DMS153 (cell line): ENCODE measurements at regions not wholly inside any gene's neighbourhood (a gene's known extent, or its start where the extent isn't known, plus 50 kb on each side); places are given as distances from the start of the nearest gene placed in this dataset.
"Not testable (repeated sequence)": the region's sequence is repeated elsewhere in the genome, so short reads cannot be mapped to it uniquely, and the experiment has no call there.

Experiments used
- DNase-seq: peaks from one replicate; lab custom pipeline; 2025; lab: John Stamatoyannopoulos, UW

DNA sequence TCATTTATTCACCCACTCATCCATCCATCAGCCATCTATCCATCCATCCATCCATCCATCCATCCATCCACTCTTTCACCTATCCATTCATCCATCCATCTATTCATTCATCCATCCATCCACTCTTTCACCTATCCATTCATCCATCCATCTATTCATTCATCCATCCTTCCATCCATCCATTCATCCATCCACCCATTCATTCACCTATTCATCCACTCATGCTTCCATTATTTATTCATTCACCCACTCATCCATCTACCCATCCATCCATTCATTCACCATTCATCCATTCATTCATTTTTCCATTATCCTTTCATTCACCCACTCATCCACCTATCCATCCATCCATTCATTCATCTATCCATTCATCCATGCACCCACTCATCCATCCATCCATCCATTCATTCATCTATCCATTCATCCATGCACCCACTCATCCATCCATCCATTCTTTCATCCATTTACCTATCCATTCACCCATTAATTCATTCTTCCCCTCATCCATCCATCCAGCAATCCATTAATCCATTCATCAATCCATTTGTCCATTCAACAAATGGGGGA, 360.9 kb downstream of the ADGRD1 start:
- DNase-seq = no peak

DNA sequence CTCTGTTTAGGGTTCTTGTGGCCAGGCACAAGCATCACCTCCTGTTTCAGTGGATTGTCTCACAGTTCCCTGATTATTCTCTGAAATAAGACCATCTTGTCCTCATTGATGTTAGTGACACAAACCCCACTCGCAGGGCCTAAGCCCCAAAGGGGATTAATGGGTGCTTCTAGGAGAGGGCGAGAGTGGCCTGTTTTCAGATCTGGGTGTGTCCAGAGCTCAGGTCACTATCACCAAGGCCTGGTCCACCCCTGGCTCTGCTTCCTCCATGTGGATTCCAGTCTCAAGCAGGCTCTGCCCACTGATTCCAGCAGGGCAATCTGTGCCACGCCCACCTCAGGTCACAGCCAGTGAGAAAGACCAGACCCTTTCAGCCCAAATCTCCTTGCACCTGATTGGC, 361.9 kb downstream of the ADGRD1 start:
- DNase-seq = no peak

DNA sequence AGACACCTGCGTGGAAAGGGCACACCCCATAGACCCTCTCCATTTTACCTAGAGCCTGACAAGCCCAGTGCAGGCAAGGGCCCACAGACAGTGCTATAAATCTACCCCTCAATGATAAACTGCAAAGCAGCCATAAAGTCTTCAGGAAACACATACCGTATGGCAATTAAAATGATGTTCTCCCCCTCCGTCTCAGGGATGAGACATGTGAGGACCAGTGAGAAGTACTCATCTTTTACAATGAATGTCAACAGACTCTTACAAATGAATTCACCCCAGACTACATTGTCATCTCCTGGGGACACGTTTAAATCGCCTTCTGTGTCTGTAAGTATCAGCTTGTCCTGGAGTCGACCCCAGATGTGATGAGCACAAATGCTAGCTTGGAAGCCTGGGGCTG, 362.7 kb downstream of the ADGRD1 start:
- DNase-seq = no peak

DNA sequence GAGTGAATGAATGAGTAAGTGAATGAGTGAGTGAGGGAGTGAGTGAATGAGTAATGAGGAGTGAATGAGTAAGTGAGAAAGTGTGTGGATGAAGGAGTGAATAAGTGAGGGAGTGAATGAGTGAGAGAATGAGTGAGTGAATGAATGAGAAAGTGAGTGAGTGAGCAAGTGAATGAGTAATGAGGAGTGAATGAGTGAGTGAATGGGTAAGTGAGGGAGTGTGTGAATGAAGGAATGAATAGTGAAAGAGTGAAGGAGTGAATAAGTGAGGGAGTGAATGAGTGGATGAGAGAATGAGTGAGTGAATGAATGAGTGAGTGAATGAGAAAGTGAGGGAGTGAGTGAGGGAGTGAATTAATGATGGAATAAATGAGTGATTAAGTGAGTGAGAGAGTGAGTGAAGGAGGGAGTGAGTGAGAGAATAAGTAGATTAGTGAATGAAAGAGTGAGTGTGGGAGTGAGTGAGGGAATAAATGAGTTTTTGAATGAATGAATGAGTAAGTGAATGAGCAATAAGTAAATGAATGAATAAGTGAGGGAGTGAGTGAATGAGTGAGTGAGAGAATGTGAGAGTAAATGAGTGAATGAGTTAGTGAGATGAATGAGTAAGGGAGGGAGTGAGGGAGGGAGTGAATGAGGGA, 364.5 kb downstream of the ADGRD1 start:
- DNase-seq = no peak

DNA sequence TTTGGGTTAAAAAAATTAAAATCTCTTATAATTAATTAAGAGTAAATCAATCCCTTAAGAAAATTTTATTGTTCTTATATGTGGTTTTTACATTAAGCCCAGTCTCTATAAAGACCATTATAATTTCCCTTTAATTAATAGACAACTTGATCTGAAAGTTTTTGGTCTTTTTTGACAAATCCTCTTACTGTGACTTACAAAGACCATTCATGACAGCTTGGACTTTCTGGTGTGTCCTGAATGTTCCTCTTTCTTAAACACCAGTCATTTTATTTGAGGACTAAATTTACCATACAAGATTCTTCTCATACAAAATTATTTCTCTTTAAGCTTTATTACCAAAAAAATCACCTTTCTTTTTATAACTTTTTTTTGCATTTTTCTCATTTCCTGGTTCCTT, 368.3 kb downstream of the ADGRD1 start:
- no peak for DNase-seq

DNA sequence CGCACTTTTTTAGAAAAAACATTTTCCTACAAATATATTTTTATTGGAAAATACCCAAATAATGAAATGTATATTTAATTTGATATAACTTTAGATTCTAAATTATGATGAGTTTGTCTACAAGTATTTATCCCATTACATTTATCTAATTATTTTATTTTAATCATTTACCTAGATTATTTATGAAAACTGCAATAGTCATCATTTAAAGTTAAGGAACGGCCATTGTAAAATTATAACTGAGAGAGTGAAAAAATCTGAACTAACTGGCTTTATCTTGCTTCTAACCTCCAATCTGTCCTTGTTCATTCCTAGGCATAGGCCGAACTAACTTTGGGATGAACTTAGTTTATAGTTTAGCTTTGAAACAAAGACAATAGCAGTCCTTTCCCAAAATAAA, 368.8 kb downstream of the ADGRD1 start:
- DNase-seq = not testable (repeated sequence)

DNA sequence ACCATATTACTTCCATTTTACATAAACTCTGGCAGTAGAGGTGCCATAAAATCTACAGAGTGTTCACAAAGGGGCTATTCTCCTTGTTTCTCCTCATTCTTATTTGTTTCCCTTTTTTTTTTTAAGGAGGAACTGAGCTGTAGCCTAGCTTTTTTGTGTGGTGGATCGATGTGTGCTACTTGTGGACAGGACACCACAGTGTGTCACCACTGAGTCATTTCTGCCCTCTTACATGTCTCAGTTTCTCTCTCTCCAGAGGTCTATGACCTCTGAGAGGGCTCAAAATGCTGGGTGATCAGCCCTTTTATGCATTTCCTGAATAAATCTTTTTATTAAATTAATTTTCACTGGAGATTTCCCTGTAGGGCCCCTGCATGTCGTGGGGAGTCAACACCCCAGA, 370.2 kb downstream of the ADGRD1 start:
- no peak for DNase-seq

DNA sequence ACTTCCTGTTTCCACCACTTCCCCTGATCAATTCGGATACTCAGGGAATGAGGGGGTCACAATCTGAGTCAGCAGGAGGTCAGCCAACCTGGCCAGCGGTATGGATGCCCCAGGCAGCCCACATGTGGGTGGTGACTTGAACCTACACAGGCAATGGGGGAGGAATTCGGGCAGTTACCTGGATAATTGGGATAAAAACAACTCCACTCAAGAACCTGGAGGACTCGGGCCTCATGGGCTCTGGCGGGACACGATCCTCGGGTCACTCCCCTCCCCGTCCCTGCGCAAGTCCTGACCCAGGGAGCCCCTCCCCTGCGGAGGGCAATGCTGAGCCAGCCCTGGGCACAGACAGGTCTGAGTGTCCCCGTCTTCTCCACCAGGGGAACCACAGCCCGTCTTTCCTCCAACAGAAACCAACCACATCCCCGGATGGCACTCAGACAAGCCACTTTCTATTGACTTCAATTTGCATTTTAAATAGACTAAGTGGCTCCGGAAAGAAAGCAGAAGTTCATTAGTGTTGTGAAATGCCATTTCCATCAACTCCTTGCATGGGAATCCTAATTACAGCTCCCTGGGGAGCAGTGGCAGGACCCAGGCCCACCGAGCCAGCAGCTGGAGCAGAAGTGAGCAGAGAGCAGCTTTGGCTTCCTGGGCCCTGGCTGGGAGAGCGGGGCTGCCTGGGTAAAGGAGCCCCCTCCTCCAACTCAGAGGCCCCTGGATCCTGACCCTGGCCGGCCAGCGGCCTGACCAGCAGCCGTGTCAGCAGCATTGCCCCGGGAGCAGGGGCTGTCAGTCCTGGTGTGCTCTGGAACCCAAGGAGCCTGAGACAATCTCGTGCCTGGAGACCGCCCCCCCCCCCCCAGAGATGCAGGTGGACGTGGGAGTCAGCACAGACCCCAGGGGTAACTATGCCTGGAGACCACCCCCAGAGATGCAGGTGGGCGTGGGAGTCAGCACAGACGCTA, 374.1 kb downstream of the ADGRD1 start:
- no peak for DNase-seq

DNA sequence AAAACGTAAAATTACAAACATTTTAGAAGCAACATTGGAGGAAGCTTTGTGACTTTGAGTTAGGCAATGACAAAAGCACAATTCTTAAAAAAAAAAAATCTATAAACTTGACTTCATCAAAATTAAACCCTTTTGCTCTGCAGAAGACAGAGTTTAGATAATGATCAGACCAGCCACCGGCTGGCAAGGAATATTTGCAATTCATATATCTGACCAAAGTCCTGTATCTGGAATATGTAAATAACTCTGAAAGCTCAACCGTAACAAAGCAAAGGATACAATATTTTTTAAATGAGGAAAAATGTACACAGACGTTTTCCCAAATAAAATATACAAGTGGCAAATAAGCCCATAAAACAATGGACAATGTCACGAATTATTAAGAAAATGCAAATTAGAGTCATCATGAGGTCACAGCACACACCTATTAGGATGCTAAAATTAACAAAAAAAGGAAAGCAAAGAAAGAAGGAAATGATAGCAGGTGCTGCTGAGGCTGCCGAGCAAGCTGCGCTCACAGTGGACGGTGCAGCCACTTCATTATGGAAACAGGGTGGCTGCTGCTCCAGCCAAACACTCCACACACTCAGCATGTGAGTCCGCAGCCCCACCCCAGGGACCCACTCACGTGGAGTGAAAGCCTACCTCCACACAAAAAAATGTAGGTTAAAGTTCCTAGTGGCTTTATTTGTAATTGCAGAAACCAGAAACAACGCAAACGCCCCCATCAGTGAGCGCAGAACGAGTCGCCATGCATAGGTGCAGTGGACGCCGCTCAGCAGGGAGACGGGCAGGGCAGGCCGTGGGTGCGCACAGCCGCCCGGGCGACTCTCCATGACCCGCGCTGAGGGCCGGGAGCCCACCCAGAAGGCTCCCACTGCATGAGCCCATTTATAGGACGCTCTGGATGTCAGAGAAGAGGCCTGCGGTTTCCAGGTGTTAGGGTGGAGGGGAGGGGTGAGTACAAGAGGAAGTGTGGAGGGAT, 375.4 kb downstream of the ADGRD1 start:
- not testable (repeated sequence) for DNase-seq

DNA sequence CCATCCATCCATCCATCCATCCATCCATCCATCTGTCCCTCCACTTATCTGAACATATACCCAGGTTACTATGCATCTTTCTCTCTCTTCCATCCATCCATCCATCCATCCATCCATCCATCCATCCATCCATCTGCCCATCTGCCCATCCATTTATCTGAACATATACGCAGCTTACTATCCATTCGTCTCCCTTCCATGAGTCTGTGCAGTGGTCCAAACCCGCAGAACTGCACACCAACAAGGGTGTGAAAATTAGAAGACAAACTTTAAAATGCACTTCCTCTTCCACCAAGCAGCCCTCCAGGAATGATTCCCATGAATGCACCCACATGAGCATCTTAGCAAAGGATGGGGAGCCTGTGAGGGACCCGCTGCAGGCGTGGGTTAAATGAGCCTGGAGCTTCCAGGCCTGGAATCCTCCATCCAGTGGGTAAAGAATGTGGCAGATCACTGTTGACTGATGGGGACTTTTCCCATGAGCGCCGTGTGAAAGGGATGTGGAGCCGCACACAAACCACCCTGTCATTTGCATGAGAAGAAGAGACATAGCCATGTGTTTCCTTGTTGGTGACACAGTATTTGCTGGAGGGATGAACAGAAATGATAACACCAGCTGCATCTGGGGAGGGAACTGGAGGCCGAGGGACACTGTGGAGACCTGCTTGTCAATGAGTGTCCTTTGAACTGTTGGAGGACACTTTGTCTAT, 376.6 kb downstream of the ADGRD1 start:
- DNase-seq = no peak

DNA sequence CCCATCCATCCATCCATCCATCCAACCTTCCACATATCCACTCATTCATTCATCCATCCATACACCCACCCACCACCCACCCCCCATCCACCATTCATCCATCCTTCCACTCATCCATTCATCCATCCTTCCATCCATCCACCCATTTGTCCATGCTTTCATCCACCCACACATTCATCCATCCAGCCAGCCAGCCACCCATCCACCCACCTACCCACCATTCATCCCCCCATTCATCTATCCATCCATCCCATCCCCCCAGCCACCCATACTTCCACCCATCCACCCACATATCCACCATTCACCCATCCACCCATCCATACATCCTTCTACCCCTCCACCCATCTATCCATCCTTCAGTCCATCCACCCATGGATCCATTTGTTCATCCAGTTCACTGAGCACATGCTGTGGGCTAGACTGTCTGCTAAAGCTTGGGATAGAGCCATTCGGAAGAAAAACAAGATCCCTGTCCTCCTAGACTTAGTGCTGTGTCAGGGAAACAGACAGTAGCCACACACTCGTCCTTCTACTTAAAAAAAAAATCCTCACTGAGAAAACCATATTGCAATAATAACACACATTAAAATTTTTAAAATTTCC, 377.5 kb downstream of the ADGRD1 start:
- no peak for DNase-seq

DNA sequence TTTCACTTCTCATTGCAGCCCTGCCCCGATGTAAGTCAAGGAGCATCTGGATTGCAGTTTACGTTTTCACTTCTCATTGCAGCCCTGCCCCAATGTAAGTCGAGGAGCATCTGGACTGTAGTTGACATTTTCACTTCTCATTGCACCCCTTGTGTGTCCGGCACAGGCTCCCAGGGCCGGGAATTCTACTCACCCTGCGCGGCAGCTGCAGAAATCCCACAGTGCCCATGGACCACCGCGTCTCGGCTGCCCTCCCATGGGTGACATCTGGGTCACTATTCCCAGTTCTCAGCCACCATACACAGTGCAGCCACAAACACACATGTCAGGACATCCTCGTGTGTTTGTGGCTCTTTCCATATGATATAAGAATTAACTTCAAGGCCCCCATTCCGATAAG, 378.5 kb downstream of the ADGRD1 start:
- no peak for DNase-seq

DNA sequence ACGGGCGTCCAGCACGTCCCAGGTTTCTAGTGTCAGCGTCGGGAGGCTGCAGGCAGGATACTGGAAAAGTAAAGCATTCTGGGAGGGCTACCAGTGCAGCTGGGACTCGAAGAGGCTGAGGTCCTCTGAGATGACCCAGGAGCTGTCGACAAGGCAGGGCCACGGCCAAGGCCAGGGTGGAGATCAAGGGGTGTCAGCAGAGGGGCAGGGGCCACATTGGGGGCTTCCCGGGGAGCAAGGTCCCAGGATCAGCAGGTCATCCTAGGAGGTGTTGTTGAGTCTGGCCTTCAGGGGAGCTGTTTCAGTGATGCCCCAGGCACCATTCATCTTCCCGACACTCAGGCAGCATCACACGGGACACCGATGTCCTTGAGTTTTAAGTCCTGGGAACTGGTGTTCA, 377.8 kb upstream of the SFSWAP start:
- DNase-seq = no peak

DNA sequence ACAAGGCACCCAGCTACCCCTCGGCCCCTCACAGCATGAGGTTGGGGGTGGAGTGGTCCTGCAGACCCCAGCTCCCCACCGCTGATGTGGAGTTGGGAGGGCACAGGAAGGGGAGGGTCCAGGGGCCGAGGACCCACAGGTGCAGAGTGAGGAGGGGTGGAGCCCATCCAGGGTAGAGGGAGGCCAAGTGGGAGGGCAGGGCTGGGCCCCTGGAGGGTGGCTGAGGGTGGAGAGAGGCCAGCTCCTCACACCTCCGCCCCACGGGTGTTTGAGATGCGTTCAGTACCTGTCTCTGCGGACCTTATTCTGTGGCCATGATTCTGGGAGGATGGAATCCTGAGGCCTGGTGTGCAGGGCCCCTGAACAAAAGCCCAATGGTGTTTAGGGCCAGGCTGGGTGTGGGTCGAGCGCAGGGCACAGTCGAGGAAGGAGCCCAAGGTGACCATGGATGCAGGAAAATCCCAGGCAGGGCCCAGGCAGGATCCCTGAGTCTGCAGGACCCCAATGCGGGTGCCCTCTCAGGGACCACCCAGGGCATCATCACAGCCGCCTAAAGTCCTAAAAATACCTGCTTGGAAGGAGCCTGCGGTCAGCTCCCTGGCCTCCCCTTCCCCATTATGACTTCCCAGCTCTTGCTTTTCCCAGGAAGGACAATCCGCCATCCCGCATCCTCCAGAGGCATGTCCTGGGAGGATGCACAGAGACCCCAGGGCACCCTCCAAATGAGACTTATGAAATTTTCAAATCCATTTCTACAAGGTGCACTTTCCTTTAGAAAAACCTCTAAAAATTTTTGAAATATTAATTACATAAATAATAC, 377.1 kb upstream of the SFSWAP start:
- DNase-seq = no peak

DNA sequence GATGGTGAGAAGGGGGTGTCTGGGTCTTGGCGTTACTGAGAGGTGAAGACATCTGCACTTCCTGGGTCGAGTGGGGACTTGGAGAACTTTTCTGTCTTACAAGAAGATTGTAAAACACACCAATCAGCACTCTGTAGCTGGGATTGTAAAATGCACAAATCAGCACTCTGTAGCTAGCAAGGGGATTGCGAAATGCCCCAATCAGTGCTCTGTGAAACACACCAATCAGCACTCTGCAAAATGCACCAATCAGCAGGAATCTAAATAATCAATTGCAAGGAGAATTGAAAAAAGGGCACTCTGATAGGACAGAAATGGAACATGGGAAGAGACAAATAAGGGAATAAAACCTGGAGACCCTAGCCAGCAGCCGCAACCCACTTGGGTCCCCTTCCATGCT, 376.1 kb upstream of the SFSWAP start:
- DNase-seq = no peak

DNA sequence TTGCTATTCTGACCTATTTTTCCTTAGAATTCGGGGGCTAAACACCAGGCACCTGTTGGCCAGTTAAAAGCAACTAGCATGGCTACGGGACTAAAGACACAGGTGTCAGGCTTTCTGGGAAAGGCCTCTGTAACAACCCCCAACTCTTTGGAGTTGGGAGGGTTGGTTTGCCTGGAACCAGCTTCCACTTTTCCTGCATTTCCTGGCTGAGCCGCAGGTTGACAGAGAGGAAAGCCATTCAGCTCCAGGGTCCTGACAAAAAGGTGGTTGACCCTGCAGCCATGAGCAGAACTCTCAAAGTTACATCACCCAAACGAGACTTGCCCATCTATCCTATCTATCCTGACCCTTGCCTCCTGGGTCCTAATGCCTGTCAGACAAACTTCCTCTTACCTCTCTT, 375.4 kb upstream of the SFSWAP start:
- no peak for DNase-seq

DNA sequence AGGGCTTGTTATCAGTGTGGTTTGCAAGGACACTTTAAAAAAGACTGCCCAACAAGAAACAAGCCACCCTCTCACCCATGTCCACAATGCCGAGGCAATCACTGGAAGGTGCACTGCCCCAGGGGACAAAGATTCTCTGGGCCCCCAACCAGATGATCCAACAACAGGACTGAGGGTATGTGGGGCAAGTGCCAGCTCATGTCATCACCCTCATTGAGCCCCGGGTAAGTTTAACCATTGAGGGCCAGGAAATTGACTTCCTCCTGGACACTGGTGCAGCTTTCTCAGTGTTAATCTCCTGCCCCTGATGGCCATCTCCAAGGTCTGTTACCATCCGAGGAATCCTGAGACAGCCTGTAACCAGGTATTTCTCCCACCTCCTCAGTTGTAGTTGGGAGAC, 373.0 kb upstream of the SFSWAP start:
- DNase-seq = not testable (repeated sequence)

DNA sequence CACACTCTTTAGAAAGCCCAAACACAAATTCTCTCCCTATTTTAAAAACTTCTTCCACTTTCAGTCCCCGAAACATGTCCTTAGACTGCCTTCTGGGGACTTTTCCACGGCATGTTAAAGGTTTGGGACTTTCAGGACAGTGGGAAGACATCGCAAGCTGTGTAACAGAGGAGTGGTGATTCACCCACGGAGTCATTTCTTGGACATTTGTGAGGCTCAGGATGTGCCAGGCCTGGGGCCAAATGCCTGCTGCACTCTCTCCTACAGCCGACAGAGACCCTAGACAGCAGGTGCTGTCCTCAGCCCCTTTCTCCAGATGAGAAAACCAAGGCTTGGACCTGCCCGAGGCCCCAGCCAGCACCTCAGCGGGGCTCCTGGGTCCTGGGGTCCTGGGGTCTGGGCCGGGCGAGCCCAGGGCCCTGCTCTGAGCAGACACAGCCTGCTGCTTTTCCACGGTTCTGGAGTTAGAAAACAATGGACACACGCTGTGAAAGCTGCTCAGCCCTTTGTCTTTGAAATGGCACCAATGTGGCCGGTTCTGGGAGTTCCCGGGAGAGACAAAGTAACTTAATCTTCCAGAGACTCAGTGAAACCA, 370.2 kb upstream of the SFSWAP start:
- no peak for DNase-seq

DNA sequence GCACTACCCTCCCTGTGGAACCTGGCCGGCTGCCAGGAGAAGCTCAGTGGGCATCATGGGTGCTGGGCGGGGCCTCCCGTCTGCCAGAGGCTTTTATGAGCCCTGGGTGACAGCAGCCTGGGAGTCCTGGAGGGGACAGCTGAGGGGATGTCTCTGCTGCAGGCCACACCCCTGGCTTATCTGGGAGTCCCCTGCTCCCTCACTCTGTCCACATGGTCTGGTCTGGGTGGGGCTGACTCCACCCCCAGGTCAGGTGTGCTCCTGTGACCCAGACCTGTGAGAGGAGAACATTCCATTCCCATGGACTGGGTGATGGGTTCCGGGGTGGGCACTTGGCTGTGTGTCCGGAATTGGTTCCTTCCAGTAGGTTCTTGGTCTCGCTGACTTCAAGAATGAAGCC, 369.3 kb upstream of the SFSWAP start:
- DNase-seq = not testable (repeated sequence)

DNA sequence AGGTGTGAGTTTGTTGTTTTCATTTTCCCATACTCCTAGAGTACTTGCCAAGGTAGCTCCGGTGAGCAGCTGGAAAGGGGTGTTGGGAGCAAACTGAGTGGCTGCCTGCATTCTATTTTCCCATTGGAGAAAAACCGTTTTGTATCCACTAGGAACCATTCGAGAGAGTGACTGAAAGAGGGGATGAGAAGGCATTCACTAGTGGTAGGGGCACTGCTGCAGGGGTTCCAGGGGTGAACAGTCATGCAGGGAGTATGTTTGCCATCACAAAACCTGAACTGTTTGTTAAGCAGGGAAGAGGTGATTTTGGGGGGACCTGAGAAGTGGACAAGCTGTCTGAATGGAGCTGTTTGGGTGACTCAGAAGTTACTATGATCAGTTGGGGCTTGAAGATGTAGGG, 367.5 kb upstream of the SFSWAP start:
- not testable (repeated sequence) for DNase-seq
